HCT116 (cell line): ENCODE measurements at regions not wholly inside any gene's neighbourhood (a gene's known extent, or its start where the extent isn't known, plus 50 kb on each side); places are given as distances from the start of the nearest gene placed in this dataset.

Experiments used
- ATAC-seq: fragments of 200-7000 bp; cut with Tn5 transposase; 2 replicates; pipeline ENCODE4 v1.9.1; 2020; ENCODE audit warnings: mild to moderate bottlenecking, moderate library complexity
- BruUV-seq: library from RNA; stranded (reverse); fragments of 400-500 nt; replicated peaks from 2 replicates; lab custom pipeline; 2021; lab: Mats Ljungman, UMichigan
- CTCF ChIA-PET: fragments of 300-600 bp; sonication (Branson Sonifier 250); formaldehyde crosslinking; loops from one replicate; lab custom pipeline; 2021; ENCODE audit warnings: antibody characterized with exemption; lab: Charles Lee
- POLR2A ChIA-PET: fragments of 300-600, 350-600 bp; sonication (Branson Sonifier 250); formaldehyde crosslinking; loops from one replicate; lab custom pipeline; 2021; ENCODE audit warnings: antibody characterized with exemption; lab: Charles Lee
- RAD21 ChIA-PET, 2 experiments: fragments of 300-600 bp; sonication (Branson Sonifier 250); formaldehyde crosslinking; loops; one replicate each; lab custom pipeline; 2023; ENCODE audit warnings: low total read pairs in 2 of 2; ENCODE audit not compliant: uncharacterized antibody in 2 of 2, unreplicated experiment in 2 of 2, low non-redundant PET in 1 of 2; lab: Charles Lee
- DNase-seq: peaks from one replicate; pipeline ENCODE4 v3.0.0-alpha.2; 2010; ENCODE audit warnings: low read depth, low spot score
- H2AFZ ChIP-seq: fragments of 200-600 bp; shearing (Covaris generic), sonication (generic); 2 replicates; pipeline ENCODE4 v1.6.1; 2017; ENCODE audit warnings: low read depth, mixed run types, mixed read lengths, antibody characterized with exemption, low read length; ENCODE audit not compliant: poor library complexity, severe bottlenecking
- H3K27ac ChIP-seq: 2 replicates; pipeline ENCODE4 v1.5.1; 2012; ENCODE audit warnings: low read depth, low read length
- H3K27me3 ChIP-seq: fragments of 200-600 bp; sonication (generic); 2 replicates; pipeline ENCODE4 v1.6.1; 2016; ENCODE audit warnings: mixed run types, low read length, mixed read lengths; ENCODE audit not compliant: insufficient read depth
- H3K36me3 ChIP-seq, 2 experiments: fragments of 200-500 bp in 1 of 2; fragments of 200-600 bp in 1 of 2; sonication (Bioruptor generic) in 1 of 2; sonication (generic) in 1 of 2; 2 replicates each; pipeline versions ENCODE4 v1.5.1 to v1.6.1; 2014 to 2016; ENCODE audit warnings: low read length in 2 of 2, inconsistent platforms in 1 of 2, mixed read lengths in 1 of 2, mixed run types in 1 of 2; ENCODE audit not compliant: insufficient read depth in 2 of 2, control insufficient read depth in 1 of 2
- H3K4me1 ChIP-seq, 2 experiments: fragments of 200-600 bp in 1 of 2; sonication (generic) in 1 of 2; 2 replicates each; pipeline versions ENCODE4 v1.5.1 to v1.6.1; 2012 to 2017; ENCODE audit warnings: low read length in 2 of 2, inconsistent platforms in 1 of 2, mild to moderate bottlenecking in 1 of 2, mixed read lengths in 1 of 2, mixed run types in 1 of 2, moderate library complexity in 1 of 2; ENCODE audit not compliant: insufficient read depth in 2 of 2, control insufficient read depth in 1 of 2
- H3K4me2 ChIP-seq: fragments of 200-600 bp; sonication (generic); 2 replicates; pipeline ENCODE4 v1.6.1; 2017; ENCODE audit warnings: mixed run types, low read length, mixed read lengths
- H3K4me3 ChIP-seq, 2 experiments: fragments of 200-600 bp in 1 of 2; sonication (generic) in 1 of 2; replicated peaks in 1 of 2; 2 replicates each; pipeline ENCODE4 v1.5.1; 2011 to 2016; ENCODE audit warnings: low read length in 2 of 2, control low read depth in 1 of 2, low read depth in 1 of 2, mild to moderate bottlenecking in 1 of 2, mixed read lengths in 1 of 2, mixed run types in 1 of 2
- H3K79me2 ChIP-seq: fragments of 200-600 bp; sonication (generic); 2 replicates; pipeline ENCODE4 v1.6.1; 2017; ENCODE audit warnings: mild to moderate bottlenecking, mixed run types, low read length, moderate library complexity, mixed read lengths; ENCODE audit not compliant: insufficient read depth
- H3K9ac ChIP-seq: fragments of 200-600 bp; sonication (generic); 2 replicates; pipeline ENCODE4 v1.6.1; 2016; ENCODE audit warnings: low read length, mixed read lengths
- H3K9me2 ChIP-seq: fragments of 200-600 bp; sonication (generic), shearing (Covaris generic); 2 replicates; pipeline ENCODE4 v1.6.1; 2017; ENCODE audit warnings: mixed run types, mild to moderate bottlenecking, moderate library complexity; ENCODE audit not compliant: insufficient read depth
- H3K9me3 ChIP-seq, 2 experiments: fragments of 200-500 bp in 1 of 2; fragments of 200-600 bp in 1 of 2; sonication (Bioruptor generic) in 1 of 2; sonication (generic) in 1 of 2; 2 replicates each; pipeline ENCODE4 v1.6.1; 2014 to 2017; ENCODE audit warnings: low read length in 2 of 2, mixed read lengths in 2 of 2, inconsistent platforms in 1 of 2, low read depth in 1 of 2, mild to moderate bottlenecking in 1 of 2, mixed run types in 1 of 2, moderate library complexity in 1 of 2; ENCODE audit not compliant: control insufficient read depth in 1 of 2, insufficient read depth in 1 of 2
- H4K20me1 ChIP-seq: fragments of 200-600 bp; sonication (generic), shearing (Covaris generic); 2 replicates; pipeline ENCODE4 v1.6.1; 2017; ENCODE audit warnings: mixed run types, mild to moderate bottlenecking, moderate library complexity; ENCODE audit not compliant: insufficient read depth
- CTCF ChIP-seq, 3 experiments: fragments of 200-600 bp in 1 of 3; sonication (generic) in 1 of 3; IDR thresholded peaks in 2 of 3; conservative IDR thresholded peaks in 1 of 3; 2 replicates each; pipeline ENCODE4 v1.5.1; 2012 to 2017; ENCODE audit warnings: low read depth in 2 of 3, low read length in 2 of 3, antibody characterized with exemption in 1 of 3, borderline replicate concordance in 1 of 3, control low read depth in 1 of 3, mild to moderate bottlenecking in 1 of 3, mixed read lengths in 1 of 3, mixed run types in 1 of 3, moderate library complexity in 1 of 3; ENCODE audit not compliant: insufficient read depth in 1 of 3
- EGR1 ChIP-seq: IDR thresholded peaks from 2 replicates; pipeline ENCODE4 v1.6.1; 2012; ENCODE audit warnings: low read depth
- ELF1 ChIP-seq: IDR thresholded peaks from 2 replicates; pipeline ENCODE4 v1.6.1; 2012; ENCODE audit warnings: low read depth, borderline replicate concordance
- EZH2 ChIP-seq: fragments of 200-600 bp; sonication (generic); IDR thresholded peaks from 2 replicates; pipeline ENCODE4 v1.6.1; 2017; ENCODE audit warnings: antibody characterized with exemption, mixed run types
- EZH2phosphoT487 ChIP-seq: fragments of 200-600 bp; IDR thresholded peaks from 2 replicates; pipeline ENCODE4 v1.6.1; 2018; ENCODE audit warnings: antibody characterized with exemption, borderline replicate concordance
- FOSL1 ChIP-seq: IDR thresholded peaks from 2 replicates; pipeline ENCODE4 v1.6.1; 2012; ENCODE audit warnings: low read depth
- JUND ChIP-seq: IDR thresholded peaks from 2 replicates; pipeline ENCODE4 v1.6.1; 2012
- POLR2AphosphoS5 ChIP-seq: IDR thresholded peaks from 2 replicates; pipeline ENCODE4 v1.6.1; 2011; ENCODE audit warnings: mild to moderate bottlenecking, low read depth, low read length, moderate library complexity
- RAD21 ChIP-seq: IDR thresholded peaks from 2 replicates; pipeline ENCODE4 v1.6.1; 2012; ENCODE audit warnings: low read depth, mild to moderate bottlenecking
- REST ChIP-seq: IDR thresholded peaks from 2 replicates; pipeline ENCODE4 v1.6.1; 2012; ENCODE audit warnings: low read depth
- SP1 ChIP-seq: IDR thresholded peaks from 2 replicates; pipeline ENCODE4 v1.6.1; 2012; ENCODE audit warnings: low read depth
- SRF ChIP-seq: IDR thresholded peaks from 2 replicates; pipeline ENCODE4 v1.6.1; 2012; ENCODE audit warnings: low read depth
- ZBTB33 ChIP-seq: IDR thresholded peaks from 2 replicates; pipeline ENCODE4 v1.6.1; 2011; ENCODE audit warnings: mild to moderate bottlenecking, low read length, moderate library complexity; ENCODE audit not compliant: insufficient replicate concordance; ENCODE audit errors: extremely low read depth
- ZFX ChIP-seq: fragments of 450-650 bp; IDR thresholded peaks from 2 replicates; pipeline ENCODE4 v1.6.1; 2017
- intact Hi-C: fragments of 100-400 bp; cut with micrococcal nuclease; formaldehyde crosslinking; loops from 2 replicates; pipeline ENCODE4 v1.10.0; 2022

GRCh38 chr1:229114315-229114714, 156.6 kb upstream of the RAB4A start (continued):
- TF ChIP-seq CTCF (IDR thresholded peaks at IDR 0.05 in 2 of 3, conservative IDR thresholded peaks at IDR 0.05 in 1 of 3; ENCODE audit: borderline replicate concordance in 1 of 3, insufficient read depth in 1 of 3, low read depth in 2 of 3, low read length in 2 of 3) (no peak), JUND (no peak), FOSL1 (no peak), ZFX (no peak)

GRCh38 chr1:229114850-229115365, 156.0 kb upstream of the RAB4A start:
- no peaks in the 10 kb centered on the region for H3K27me3 ChIP-seq
- H3K79me2 ChIP-seq: no peaks in the 10 kb centered on the region
- H3K4me2 ChIP-seq: no peak overlapping the region
- TF ChIP-seq RAD21: no peak
- TF ChIP-seq REST: no peak
- TF ChIP-seq EGR1: no peak
- TF ChIP-seq FOSL1: no peak
- no peak for TF ChIP-seq EZH2phosphoT487
- no peak for TF ChIP-seq SRF
- no peak for TF ChIP-seq POLR2AphosphoS5
- no peak for TF ChIP-seq ELF1
- TF ChIP-seq SP1: no peak
- no peak for TF ChIP-seq EZH2
- TF ChIP-seq ZBTB33: no peak
- TF ChIP-seq, all 23 proteins: peak for 0
- DNase-seq (no peak), ATAC-seq (no peak)
- ChIA-PET POLR2A (no interaction called here), RAD21 (no interaction called here), CTCF (no interaction called here)
- no peaks in the 10 kb centered on the region for H3K9me3 ChIP-seq
- no peak overlapping the region for H3K9ac ChIP-seq
- no peak overlapping the region for H3K4me3 ChIP-seq
- peaks cover 5 to 12% of the 10 kb centered on the region in 2 experiments; a peak in 3 of 4 replicates for H3K4me1 ChIP-seq
- H3K36me3 ChIP-seq: no peaks in the 10 kb centered on the region
- no peaks in the 10 kb centered on the region for H3K9me2 ChIP-seq
- no peak overlapping the region for H2AFZ ChIP-seq
- no peaks in the 10 kb centered on the region for H4K20me1 ChIP-seq
- intact Hi-C loops: no loop called here
- H3K27ac ChIP-seq: no peak overlapping the region
- BruUV-seq: no TSS peak
